Activated T-cell treated with anti-CD3 and anti-CD28 coated beads for 4 hours (primary cell): ENCODE measurements at regions not wholly inside any gene's neighbourhood (a gene's known extent, or its start where the extent isn't known, plus 50 kb on each side); places are given as distances from the start of the nearest gene placed in this dataset.

ENCODE experiments used
- DNase-seq: peaks from one replicate; pipeline ENCODE4 v3.0.0-alpha.2; 2020

GRCh38 chr6:8535519-8535918 lies 100.2 kb upstream of the SLC35B3 start:
- no peak for DNase-seq

GRCh38 chr6:8530785-8531435 lies 95.6 kb upstream of the SLC35B3 start:
- DNase-seq, result no peak

GRCh38 chr6:8529250-8529649 lies 93.9 kb upstream of the SLC35B3 start:
- no peak for DNase-seq

- DNase-seq, result no peak
These were observed 92.5 kb upstream of the SLC35B3 start for GRCh38 chr6:8527818-8528217.

GRCh38 chr6:8526624-8527023 lies 91.3 kb upstream of the SLC35B3 start:
- no peak for DNase-seq

GRCh38 chr6:8525370-8525769 lies 90.0 kb upstream of the SLC35B3 start:
- DNase-seq, result no peak

GRCh38 chr6:8513174-8513573 lies 77.8 kb upstream of the SLC35B3 start:
- no peak for DNase-seq

- no peak for DNase-seq
These were observed 71.9 kb upstream of the SLC35B3 start for GRCh38 chr6:8507286-8507685.

- DNase-seq, result no peak
These were observed 70.8 kb upstream of the SLC35B3 start for GRCh38 chr6:8506126-8506525.

GRCh38 chr6:8499540-8499939 lies 64.2 kb upstream of the SLC35B3 start:
- DNase-seq, result no peak

GRCh38 chr6:8494730-8495129 lies 59.4 kb upstream of the SLC35B3 start:
- DNase-seq, result no peak

GRCh38 chr6:8492536-8493133 lies 57.3 kb upstream of the SLC35B3 start:
- DNase-seq, result no peak
